GM21447 (cell line): ENCODE measurements at regions not wholly inside any gene's neighbourhood (a gene's known extent, or its start where the extent isn't known, plus 50 kb on each side); places are given as distances from the start of the nearest gene placed in this dataset.
"Not testable (repeated sequence)": the region's sequence is repeated elsewhere in the genome, so short reads cannot be mapped to it uniquely, and the experiment has no call there.

Source experiments
- ATAC-seq: cut with Tn5 transposase; IDR thresholded peaks from one replicate; pipeline ENCODE4 v1.9.1; 2021; ENCODE audit not compliant: unreplicated experiment

GRCh38 chr3:22732641-22733040, 470.5 kb upstream of the UBE2E2 start:
- ATAC-seq, result no peak

DNA sequence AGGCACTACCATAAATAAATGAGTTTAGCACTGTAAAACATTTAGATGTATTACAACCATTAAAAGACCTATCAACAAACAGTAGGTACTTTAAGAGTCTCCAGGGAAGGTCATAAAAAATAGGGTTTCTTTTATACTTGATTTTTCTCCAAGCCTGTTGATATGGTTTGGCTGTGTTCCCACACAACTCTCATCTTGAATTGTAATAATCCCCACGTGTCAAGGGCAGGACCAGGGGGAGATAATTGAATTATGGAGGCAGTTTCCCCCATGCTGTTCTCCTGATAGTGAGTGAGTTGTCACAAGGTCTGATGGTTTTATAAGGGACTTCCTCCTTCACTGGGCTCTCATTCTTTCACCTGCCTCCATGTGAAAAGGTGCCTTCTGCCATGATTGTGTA, 468.9 kb upstream of the UBE2E2 start:
- ATAC-seq, result no peak

- ATAC-seq, result no peak
These were observed 468.4 kb upstream of the UBE2E2 start for GRCh38 chr3:22734756-22735155.

DNA sequence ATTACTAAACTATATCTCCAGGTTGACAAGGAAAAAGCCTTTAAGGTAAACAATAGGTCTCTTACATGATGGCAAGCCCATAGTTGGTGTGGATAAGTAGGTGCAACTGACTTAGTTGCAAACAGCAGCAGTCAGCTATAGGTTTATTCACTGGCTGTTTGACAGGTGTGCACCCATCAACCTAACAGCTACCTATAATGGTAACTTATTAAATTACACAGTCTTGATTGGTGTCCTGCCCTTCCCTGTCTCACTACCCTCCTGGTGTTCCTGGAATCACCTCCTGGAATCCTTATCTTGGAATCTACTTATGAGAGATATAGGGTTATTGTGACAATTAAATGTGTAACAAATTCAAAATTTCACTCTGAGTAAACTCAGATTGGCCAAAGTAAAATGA, 467.8 kb upstream of the UBE2E2 start:
- no peak for ATAC-seq

GRCh38 chr3:22743386-22743785, 459.7 kb upstream of the UBE2E2 start:
- ATAC-seq, result not testable (repeated sequence)

DNA sequence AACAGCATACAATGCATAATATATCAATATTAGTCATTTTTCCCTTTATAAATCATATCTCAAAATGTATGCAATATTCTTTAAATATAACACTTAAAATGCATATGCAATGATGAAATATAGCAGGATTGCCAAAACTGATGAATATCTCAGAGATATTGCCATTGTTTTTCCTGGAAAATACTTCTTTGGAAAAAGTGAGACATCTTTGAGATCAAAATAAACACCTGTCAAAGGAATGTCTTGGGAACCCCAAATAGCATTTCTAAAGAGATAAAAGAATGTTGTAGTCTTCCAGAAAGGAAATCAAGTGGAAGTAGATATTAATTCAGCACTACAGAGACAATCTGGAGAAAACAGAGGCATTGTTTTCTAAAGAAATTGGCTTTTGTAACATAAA, 457.8 kb upstream of the UBE2E2 start:
- ATAC-seq, result no peak

- no peak for ATAC-seq
These were observed 456.9 kb upstream of the UBE2E2 start for GRCh38 chr3:22746221-22746620.

GRCh38 chr3:22748453-22749045, 454.6 kb upstream of the UBE2E2 start:
- ATAC-seq, result no peak

DNA sequence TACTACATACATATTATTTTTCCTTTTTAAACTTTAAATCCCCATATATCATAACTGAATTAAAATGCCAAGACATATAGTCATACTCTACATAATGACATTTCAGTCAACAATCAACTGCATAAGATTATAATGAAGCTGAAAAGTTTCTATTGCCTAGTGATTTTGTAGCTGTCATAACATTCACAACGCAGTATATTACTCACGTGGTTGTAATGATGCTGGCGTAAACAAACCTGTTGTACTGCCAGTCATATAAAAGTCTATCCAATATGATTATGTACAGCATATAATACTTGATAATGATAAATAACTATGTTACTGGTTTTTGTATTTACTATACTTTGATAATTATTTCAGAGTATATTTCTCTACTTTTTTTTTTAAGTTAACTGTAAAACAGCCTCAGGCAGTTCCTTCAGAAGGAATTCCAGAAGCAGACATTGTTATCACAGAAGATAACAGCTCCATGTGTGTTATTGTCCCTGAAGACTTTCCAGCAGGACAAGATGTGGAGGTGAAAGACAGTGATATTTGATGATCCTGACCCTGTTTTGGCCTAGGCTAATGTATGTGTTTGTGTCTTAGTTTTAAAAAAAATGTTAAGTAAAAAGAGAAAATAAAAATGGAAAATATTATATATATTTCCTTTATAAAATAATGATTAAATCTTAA, 443.4 kb upstream of the UBE2E2 start:
- ATAC-seq, result no peak

GRCh38 chr3:22765679-22766078, 437.4 kb upstream of the UBE2E2 start:
- no peak for ATAC-seq

DNA sequence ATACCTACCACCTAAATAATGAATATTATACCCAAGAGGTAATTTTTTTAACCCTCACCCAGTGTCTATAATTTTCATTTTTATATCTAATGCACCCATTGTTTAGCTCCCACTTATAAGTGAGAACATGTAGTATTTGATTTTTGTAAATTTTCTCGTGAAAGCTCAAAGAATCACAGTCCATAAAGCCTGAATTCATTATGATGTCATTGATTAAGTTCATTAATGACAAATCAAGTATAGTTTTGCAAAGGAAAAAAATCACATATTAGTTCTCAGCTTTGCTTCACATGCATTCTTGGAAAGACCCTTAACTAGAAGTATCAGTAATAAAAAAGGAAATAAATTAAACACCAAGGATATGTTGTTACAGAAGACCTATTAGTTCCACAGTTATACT, 425.3 kb upstream of the UBE2E2 start:
- no peak for ATAC-seq

GRCh38 chr3:22779737-22780136, 423.4 kb upstream of the UBE2E2 start:
- ATAC-seq, result no peak

- no peak for ATAC-seq
These were observed 410.6 kb upstream of the UBE2E2 start for GRCh38 chr3:22792533-22792932.

GRCh38 chr3:22795917-22796316, 407.2 kb upstream of the UBE2E2 start:
- no peak for ATAC-seq

DNA sequence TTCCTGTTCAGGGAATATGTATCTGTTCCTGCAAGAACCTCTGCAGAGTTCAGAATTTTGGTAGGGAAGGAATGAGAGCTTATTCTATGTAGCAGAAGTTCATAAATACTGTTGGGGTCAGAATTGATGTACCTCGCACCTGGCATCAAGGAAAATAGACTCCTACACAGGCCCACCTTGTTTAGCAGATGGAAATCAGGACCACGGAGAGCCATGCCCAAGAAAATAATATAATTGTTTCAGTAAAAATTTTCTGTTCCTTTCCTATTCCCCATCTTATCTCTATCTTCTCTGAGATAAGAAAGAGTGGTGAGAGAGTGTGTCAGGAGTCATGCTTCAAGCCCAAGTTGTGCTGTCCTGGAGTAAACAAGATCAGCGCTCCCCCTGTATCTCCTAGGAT, 404.7 kb upstream of the UBE2E2 start:
- ATAC-seq, result no peak

DNA sequence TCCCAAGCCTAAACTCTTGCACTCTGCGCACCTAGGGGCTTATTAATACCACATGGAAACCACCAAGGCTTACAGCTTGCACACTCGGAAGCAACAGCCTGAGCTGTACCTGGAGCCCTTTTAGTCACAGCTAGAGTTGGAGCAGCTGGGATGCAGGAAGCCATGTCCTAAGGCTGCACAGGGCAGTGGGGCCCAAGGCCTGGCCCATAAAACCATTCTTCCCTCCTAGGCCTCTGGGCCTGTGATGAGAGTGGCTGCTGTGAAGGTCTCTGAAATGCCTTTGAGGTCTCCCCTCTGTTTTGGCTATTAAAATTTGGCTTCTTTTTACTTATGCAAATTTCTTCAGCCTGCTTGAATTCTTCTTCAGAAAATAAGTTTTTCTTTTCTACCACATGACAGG, 383.9 kb upstream of the UBE2E2 start:
- no peak for ATAC-seq

GRCh38 chr3:22835041-22835440, 368.1 kb upstream of the UBE2E2 start:
- no peak for ATAC-seq

GRCh38 chr3:22836131-22836530, 367.0 kb upstream of the UBE2E2 start:
- no peak for ATAC-seq

GRCh38 chr3:22843854-22844253, 359.3 kb upstream of the UBE2E2 start:
- ATAC-seq, result no peak

DNA sequence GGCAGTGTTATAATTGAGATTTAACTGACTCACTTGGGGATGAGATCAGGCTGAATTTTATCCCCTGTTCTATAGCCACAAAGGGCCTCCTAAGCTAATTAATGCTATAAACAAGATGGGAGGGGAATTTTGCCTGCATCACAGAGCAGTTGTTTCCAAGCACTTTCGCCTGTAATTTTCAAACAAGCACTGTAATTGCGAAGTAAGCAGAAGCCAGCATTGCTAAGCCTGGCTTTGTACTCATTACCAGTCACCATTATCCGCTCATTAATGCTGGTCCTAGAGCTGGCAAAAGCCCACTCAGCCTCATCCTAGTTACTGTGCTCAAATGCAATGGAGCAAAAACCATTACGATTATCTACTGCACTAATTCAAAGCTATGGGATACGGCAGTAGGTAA, 356.6 kb upstream of the UBE2E2 start:
- no peak for ATAC-seq

DNA sequence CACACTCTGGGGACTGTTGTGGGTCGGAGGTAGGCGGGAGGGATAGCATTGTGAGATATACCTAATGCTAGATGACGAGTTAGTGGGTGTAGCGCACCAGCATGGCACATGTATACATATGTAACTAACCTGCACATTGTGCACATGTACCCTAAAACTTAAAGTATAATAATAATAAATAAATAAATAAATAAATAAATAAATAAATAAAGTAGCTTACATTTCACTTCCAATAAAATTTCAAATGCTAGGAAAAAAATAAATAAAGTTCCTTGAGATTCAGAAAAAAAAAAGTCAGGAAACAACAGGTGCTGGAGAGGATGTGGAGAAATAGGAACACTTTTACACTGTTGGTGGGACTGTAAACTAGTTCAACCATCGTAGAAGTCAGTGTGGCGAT, 353.5 kb upstream of the UBE2E2 start:
- ATAC-seq, result not testable (repeated sequence)

GRCh38 chr3:22856811-22857210, 346.3 kb upstream of the UBE2E2 start:
- ATAC-seq, result no peak

GRCh38 chr3:22858486-22858885, 344.6 kb upstream of the UBE2E2 start:
- no peak for ATAC-seq
